ENCODE measurements at regions not wholly inside any gene's neighbourhood (a gene's known extent, or its start where the extent isn't known, plus 50 kb on each side); places are given as distances from the start of the nearest gene placed in this dataset.

DNA sequence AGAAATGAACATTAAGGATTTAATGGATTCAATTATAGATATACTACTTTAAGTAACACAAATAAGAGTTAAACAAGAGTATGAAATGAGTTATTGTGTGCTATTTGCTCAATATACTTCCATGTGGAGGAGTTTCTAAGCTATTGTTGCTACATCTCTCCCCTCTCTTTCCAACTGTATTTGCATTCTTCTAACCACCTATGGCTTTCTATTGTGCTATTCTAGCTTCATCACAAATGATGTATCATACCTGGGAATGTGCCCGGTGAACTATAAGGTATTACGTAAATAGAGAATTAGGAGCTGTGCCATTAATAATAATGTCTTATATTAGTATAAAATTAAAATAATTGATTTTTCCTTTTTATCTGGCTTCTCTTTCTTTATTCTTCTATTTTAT is 87.1 kb upstream of the PLEKHG7 start:
- Histone ChIP-seq H3K36me3 (ENCODE audit: control insufficient read depth, insufficient read depth, low read length) (no peaks in the 10 kb centered on the region), H3K27ac (ENCODE audit: insufficient read depth, low read length, poor library complexity, severe bottlenecking) (no peak overlapping the region), H3K27me3 (replicated peaks; ENCODE audit: control insufficient read depth, insufficient read depth, low read length, poor library complexity, severe bottlenecking) (no peaks in the 10 kb centered on the region), H3K4me3 (ENCODE audit: insufficient read depth, low read depth, low read length, poor library complexity, severe bottlenecking) (no peak overlapping the region), H3K4me1 (ENCODE audit: control insufficient read depth, insufficient read depth, low read length, poor library complexity, severe bottlenecking) (no peaks in the 10 kb centered on the region), H3K9me3 (ENCODE audit: control insufficient read depth, low read length) (no peaks in the 10 kb centered on the region)
- DNase-seq = no peak

DNA sequence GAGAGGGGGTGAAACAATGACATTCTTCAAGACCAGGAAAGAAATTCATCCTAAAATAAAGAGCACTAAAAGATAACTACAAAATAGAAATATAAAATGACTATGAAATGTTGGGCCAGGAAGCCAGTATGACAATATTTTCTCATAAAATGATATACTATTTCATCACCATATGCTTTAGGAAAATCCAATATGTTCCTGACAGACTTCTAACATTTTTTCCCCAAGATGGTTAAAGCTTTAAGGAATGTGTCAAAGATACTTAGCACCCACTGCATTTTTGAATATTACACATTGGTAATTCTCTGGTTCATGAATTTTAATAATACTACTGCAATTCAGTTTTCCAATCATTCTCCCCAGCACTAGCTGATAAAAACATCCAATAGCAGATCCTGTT is 87.7 kb upstream of the PLEKHG7 start:
- no peak for DNase-seq
- H3K4me1 ChIP-seq (ENCODE audit: control insufficient read depth, insufficient read depth, low read length, poor library complexity, severe bottlenecking) = no peaks in the 10 kb centered on the region
- H3K9me3 ChIP-seq (ENCODE audit: control insufficient read depth, low read length) = no peaks in the 10 kb centered on the region
- H3K4me3 ChIP-seq (ENCODE audit: insufficient read depth, low read depth, low read length, poor library complexity, severe bottlenecking) = no peak overlapping the region
- no peak overlapping the region for H3K27ac ChIP-seq (ENCODE audit: insufficient read depth, low read length, poor library complexity, severe bottlenecking)
- no peaks in the 10 kb centered on the region for H3K27me3 ChIP-seq (replicated peaks; ENCODE audit: control insufficient read depth, insufficient read depth, low read length, poor library complexity, severe bottlenecking)
- H3K36me3 ChIP-seq (ENCODE audit: control insufficient read depth, insufficient read depth, low read length) = no peaks in the 10 kb centered on the region

DNA sequence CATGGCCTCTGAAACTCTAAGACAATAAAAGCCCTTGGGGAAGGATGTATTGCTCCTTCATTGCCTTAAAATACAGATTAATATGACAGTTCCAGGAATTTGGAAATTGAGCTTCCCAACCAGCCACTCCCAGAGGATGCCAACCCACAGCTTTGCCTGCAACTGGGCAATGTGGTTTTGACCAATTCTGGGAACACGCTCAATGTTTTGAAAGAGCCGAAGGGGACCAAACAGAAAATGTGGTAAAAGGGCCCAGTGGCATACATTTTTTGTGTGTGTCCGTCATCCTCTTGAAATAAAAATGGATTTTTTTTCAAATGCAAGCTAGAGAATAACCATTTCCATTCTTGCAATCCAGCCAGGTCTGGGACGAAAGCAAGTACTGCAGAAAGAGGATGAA is 88.3 kb upstream of the PLEKHG7 start:
- Histone ChIP-seq H3K36me3 (ENCODE audit: control insufficient read depth, insufficient read depth, low read length) (no peaks in the 10 kb centered on the region), H3K27ac (ENCODE audit: insufficient read depth, low read length, poor library complexity, severe bottlenecking) (no peak overlapping the region), H3K9me3 (ENCODE audit: control insufficient read depth, low read length) (no peaks in the 10 kb centered on the region), H3K27me3 (replicated peaks; ENCODE audit: control insufficient read depth, insufficient read depth, low read length, poor library complexity, severe bottlenecking) (no peaks in the 10 kb centered on the region), H3K4me1 (ENCODE audit: control insufficient read depth, insufficient read depth, low read length, poor library complexity, severe bottlenecking) (no peaks in the 10 kb centered on the region), H3K4me3 (ENCODE audit: insufficient read depth, low read depth, low read length, poor library complexity, severe bottlenecking) (no peak overlapping the region)
- no peak for DNase-seq

DNA sequence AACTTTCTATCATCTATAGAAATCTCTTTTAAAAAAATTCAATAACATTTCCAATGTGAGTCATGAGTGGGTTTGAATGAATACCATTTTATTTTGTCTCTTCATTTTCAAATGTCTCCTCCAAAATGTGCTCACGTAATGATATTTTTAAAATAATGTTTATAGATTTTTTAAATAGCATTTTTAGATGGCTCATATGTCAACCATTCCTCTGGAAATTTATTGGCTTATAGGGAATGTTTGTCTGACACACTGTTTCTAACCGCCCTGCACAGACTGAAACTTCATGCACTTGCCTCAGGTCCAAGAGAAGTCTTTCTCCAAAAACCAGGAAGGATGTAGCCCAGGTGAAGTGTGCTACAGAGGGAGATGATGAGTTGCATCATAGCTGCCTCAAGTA is 88.8 kb upstream of the PLEKHG7 start:
- DNase-seq = no peak
- H3K9me3 ChIP-seq (ENCODE audit: control insufficient read depth, low read length) = no peaks in the 10 kb centered on the region
- no peaks in the 10 kb centered on the region for H3K27me3 ChIP-seq (replicated peaks; ENCODE audit: control insufficient read depth, insufficient read depth, low read length, poor library complexity, severe bottlenecking)
- no peaks in the 10 kb centered on the region for H3K4me1 ChIP-seq (ENCODE audit: control insufficient read depth, insufficient read depth, low read length, poor library complexity, severe bottlenecking)
- H3K36me3 ChIP-seq (ENCODE audit: control insufficient read depth, insufficient read depth, low read length) = no peaks in the 10 kb centered on the region
- H3K27ac ChIP-seq (ENCODE audit: insufficient read depth, low read length, poor library complexity, severe bottlenecking) = no peak overlapping the region
- H3K4me3 ChIP-seq (ENCODE audit: insufficient read depth, low read depth, low read length, poor library complexity, severe bottlenecking) = no peak overlapping the region

DNA sequence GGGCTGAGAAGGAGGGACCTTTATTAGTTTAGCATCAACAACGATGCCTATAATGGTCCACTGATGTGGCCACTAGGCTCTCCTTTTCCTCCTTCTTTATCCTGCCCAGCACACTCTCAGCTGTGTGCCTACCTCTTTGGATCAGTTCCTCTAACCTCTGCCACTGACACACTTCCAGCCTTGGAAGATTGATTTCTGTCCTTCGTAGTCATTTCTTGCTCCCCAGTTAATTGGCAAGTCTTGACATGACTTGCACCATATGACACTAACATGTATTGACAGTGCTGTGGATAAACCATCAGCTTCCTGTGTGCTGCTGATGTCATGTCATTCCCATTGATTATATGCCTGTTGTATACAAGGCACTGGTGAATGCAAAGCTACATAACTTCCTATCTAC is 90.2 kb upstream of the PLEKHG7 start:
- H3K4me3 ChIP-seq (ENCODE audit: insufficient read depth, low read depth, low read length, poor library complexity, severe bottlenecking) = no peak overlapping the region
- no peaks in the 10 kb centered on the region for H3K27me3 ChIP-seq (replicated peaks; ENCODE audit: control insufficient read depth, insufficient read depth, low read length, poor library complexity, severe bottlenecking)
- no peak for DNase-seq
- no peaks in the 10 kb centered on the region for H3K4me1 ChIP-seq (ENCODE audit: control insufficient read depth, insufficient read depth, low read length, poor library complexity, severe bottlenecking)
- no peak overlapping the region for H3K27ac ChIP-seq (ENCODE audit: insufficient read depth, low read length, poor library complexity, severe bottlenecking)
- no peaks in the 10 kb centered on the region for H3K9me3 ChIP-seq (ENCODE audit: control insufficient read depth, low read length)
- no peaks in the 10 kb centered on the region for H3K36me3 ChIP-seq (ENCODE audit: control insufficient read depth, insufficient read depth, low read length)

DNA sequence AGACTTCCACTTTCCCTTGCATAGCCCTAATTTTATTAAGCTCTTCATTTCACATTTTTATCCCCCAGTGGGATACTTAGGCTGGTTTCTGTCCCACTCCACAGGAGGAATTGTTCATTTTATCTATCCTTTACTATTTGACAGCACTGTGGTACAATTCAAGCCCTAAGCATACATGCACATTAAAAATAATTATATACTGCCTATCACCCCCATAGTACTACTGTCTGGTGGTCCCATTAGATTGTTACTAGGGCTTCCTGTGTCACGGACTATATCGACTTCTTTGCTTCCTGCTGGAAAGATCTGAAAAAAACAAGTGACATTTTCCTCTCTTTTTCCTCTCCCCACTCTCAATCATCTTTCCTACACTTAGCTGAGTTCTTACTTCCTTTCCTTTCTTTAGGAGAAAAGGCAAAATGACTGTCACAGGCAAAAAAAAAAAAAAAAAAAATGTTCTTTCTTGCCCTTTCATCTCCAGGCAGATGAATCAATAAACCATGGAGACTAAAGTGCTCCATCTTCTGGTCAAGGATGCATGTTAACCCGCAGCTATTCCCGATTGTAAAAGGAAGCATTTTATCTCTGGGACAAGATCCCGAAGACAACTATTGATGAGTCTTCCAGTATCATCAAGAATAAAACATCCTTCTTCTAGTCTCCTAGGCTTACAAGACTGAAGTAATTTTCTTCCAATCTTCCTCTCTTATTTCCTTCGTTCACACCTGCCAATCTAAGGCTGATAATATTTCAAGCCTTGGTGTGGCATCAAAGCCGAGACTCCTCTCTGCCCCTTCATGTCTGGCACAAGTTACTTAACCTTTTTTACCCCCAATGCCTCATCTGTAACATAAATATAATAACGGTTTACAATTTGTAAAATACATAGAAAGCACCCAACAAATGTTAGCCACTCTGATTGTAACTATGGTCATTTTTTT is 94.4 kb upstream of the PLEKHG7 start:
- Histone ChIP-seq H3K36me3 (ENCODE audit: control insufficient read depth, insufficient read depth, low read length) (no peaks in the 10 kb centered on the region), H3K27me3 (replicated peaks; ENCODE audit: control insufficient read depth, insufficient read depth, low read length, poor library complexity, severe bottlenecking) (no peaks in the 10 kb centered on the region), H3K9me3 (ENCODE audit: control insufficient read depth, low read length) (no peaks in the 10 kb centered on the region), H3K4me3 (ENCODE audit: insufficient read depth, low read depth, low read length, poor library complexity, severe bottlenecking) (no peak overlapping the region), H3K27ac (ENCODE audit: insufficient read depth, low read length, poor library complexity, severe bottlenecking) (no peak overlapping the region), H3K4me1 (ENCODE audit: control insufficient read depth, insufficient read depth, low read length, poor library complexity, severe bottlenecking) (no peaks in the 10 kb centered on the region)
- no peak for DNase-seq

DNA sequence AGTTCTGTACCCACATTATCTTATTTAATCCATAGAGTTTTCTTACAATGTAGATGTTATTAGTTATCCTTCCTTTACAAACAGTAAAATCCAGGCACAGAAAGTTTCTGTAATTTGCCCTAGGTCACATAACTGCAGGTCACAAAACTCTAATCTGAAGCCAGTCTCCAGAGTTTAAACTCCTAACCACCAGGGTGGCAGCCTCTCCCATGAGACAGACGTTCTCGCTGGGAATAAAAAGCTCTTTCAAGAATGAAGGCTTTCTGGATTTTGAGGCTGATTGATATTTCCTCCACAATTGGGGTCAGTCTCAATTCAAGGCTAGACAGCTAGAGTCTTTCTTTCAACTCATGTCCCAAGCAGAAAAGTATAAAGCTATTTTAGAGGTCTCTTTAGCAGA is 95.8 kb upstream of the PLEKHG7 start:
- Histone ChIP-seq H3K27ac (ENCODE audit: insufficient read depth, low read length, poor library complexity, severe bottlenecking) (no peak overlapping the region), H3K36me3 (ENCODE audit: control insufficient read depth, insufficient read depth, low read length) (no peaks in the 10 kb centered on the region), H3K4me1 (ENCODE audit: control insufficient read depth, insufficient read depth, low read length, poor library complexity, severe bottlenecking) (no peaks in the 10 kb centered on the region), H3K4me3 (ENCODE audit: insufficient read depth, low read depth, low read length, poor library complexity, severe bottlenecking) (no peak overlapping the region), H3K27me3 (replicated peaks; ENCODE audit: control insufficient read depth, insufficient read depth, low read length, poor library complexity, severe bottlenecking) (no peaks in the 10 kb centered on the region), H3K9me3 (ENCODE audit: control insufficient read depth, low read length) (no peaks in the 10 kb centered on the region)
- no peak for DNase-seq

DNA sequence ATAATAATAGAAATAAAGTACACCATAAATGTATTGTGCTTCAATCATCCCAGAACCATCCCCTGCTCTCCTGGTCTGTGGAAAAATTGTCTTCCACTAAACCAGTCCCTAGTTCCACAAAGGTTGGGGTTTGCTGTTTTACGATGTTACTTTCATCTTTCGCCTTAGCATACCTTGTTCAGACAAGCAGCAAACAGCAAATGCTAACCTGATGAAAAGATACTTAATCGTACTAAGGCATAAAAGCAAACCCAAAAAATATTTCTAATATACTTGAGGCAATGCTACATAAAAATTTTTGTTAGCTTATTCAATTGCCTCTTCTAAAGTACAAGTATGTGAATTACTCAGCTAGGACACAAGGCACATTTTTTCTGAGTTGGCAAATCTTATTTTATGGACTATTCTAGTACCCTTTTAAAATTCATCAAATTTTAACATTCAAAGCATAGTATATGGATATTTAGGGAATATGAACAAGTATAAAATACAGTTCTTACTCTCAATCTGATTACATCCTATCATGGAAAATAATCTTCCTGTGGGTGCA is 97.1 kb upstream of the PLEKHG7 start:
- Histone ChIP-seq H3K27me3 (replicated peaks; ENCODE audit: control insufficient read depth, insufficient read depth, low read length, poor library complexity, severe bottlenecking) (no peaks in the 10 kb centered on the region), H3K9me3 (ENCODE audit: control insufficient read depth, low read length) (no peaks in the 10 kb centered on the region), H3K4me3 (ENCODE audit: insufficient read depth, low read depth, low read length, poor library complexity, severe bottlenecking) (no peak overlapping the region), H3K27ac (ENCODE audit: insufficient read depth, low read length, poor library complexity, severe bottlenecking) (no peak overlapping the region), H3K4me1 (ENCODE audit: control insufficient read depth, insufficient read depth, low read length, poor library complexity, severe bottlenecking) (no peaks in the 10 kb centered on the region), H3K36me3 (ENCODE audit: control insufficient read depth, insufficient read depth, low read length) (no peaks in the 10 kb centered on the region)
- DNase-seq = no peak

DNA sequence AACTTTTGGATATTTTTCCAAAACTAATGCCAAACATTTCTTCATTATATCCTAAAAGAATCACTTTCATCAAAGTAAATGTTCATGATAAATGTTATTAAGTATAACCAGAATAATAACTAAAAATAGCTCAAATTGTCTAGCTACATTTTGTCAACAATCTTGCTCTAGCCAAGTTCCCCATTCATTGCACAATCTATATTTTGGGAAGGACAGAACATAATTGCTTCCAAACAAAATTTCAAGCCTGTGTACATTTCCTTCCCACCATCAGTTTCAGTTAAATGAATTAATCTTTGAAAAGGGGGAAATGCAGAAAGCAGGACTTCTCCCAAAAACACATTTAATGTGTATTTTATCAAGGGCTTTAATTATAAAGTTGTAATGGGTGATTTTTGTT is 98.0 kb upstream of the PLEKHG7 start:
- no peak for DNase-seq
- Histone ChIP-seq H3K36me3 (ENCODE audit: control insufficient read depth, insufficient read depth, low read length) (no peaks in the 10 kb centered on the region), H3K4me3 (ENCODE audit: insufficient read depth, low read depth, low read length, poor library complexity, severe bottlenecking) (no peak overlapping the region), H3K27ac (ENCODE audit: insufficient read depth, low read length, poor library complexity, severe bottlenecking) (no peak overlapping the region), H3K4me1 (ENCODE audit: control insufficient read depth, insufficient read depth, low read length, poor library complexity, severe bottlenecking) (no peaks in the 10 kb centered on the region), H3K27me3 (replicated peaks; ENCODE audit: control insufficient read depth, insufficient read depth, low read length, poor library complexity, severe bottlenecking) (no peaks in the 10 kb centered on the region), H3K9me3 (ENCODE audit: control insufficient read depth, low read length) (no peaks in the 10 kb centered on the region)

DNA sequence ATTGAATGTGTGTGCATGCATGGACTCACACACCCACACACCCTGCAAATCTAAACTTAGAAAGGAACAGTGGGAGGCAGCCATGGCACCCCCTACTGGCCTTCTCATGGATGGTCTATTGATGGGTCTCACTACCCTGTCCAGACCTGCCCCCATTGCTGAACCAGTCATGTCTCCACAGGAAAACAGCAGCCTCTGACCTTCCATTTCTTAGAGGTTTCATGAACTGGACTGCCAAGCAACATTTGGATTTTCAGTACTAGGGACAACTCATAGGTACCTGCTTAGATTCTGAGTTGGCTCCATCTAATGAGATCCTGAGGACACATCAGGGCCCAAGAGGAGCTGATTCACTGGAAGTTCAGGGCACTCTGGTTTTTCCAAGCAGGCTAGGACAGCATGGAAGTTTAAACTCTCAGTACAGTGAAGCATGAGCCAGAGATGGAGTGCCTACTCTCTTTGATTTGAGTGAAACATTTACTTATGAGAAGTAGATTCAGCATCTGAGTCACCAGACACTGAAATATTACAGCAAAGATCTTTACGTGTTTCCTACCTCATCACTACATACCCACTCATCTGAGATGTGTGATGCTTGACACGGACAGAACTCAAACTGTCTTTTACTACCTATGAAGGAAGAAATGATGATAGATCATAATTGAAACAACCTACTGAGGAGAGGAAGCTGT is 98.9 kb upstream of the PLEKHG7 start:
- H3K27ac ChIP-seq (ENCODE audit: insufficient read depth, low read length, poor library complexity, severe bottlenecking) = no peak overlapping the region

More for the DNA sequence above, 98.9 kb upstream of the PLEKHG7 start:
- no peak for DNase-seq
- Histone ChIP-seq H3K36me3 (ENCODE audit: control insufficient read depth, insufficient read depth, low read length) (no peaks in the 10 kb centered on the region), H3K9me3 (ENCODE audit: control insufficient read depth, low read length) (no peaks in the 10 kb centered on the region), H3K27me3 (replicated peaks; ENCODE audit: control insufficient read depth, insufficient read depth, low read length, poor library complexity, severe bottlenecking) (no peaks in the 10 kb centered on the region), H3K4me3 (ENCODE audit: insufficient read depth, low read depth, low read length, poor library complexity, severe bottlenecking) (no peak overlapping the region), H3K4me1 (ENCODE audit: control insufficient read depth, insufficient read depth, low read length, poor library complexity, severe bottlenecking) (no peaks in the 10 kb centered on the region)

All from effector memory CD4-positive, alpha-beta T cell (primary cell).